Esophagus muscularis mucosa (tissue), 4 donors: ENCODE measurements at regions not wholly inside any gene's neighbourhood (a gene's known extent, or its start where the extent isn't known, plus 50 kb on each side); places are given as distances from the start of the nearest gene placed in this dataset.

Source experiments
- DNase-seq: peaks from one replicate; pipeline ENCODE4 v3.0.0-alpha.2; 2017; ENCODE audit errors: extremely low spot score
- H3K27ac ChIP-seq, 4 donors: fragments of 200-600 bp; sonication (generic); replicated peaks in 1 of 4; 1 replicate in 3 of 4; 2 replicates in 1 of 4; pipeline ENCODE4 v1.5.1; 2016 to 2019; ENCODE audit warnings: mild to moderate bottlenecking in 1 of 4
- H3K27me3 ChIP-seq, 4 donors: fragments of 200-600 bp; sonication (generic); one replicate each; pipeline versions ENCODE4 v1.5.1 to v1.6.0; 2016 to 2019
- H3K36me3 ChIP-seq, 4 donors: fragments of 200-600 bp; sonication (generic); one replicate each; pipeline ENCODE4 v1.5.1; 2016 to 2019
- H3K4me1 ChIP-seq, 4 donors: fragments of 200-600 bp; sonication (generic); one replicate each; pipeline ENCODE4 v1.5.1; 2016 to 2019
- H3K4me3 ChIP-seq, 4 donors: fragments of 200-600 bp; sonication (generic); 1 replicate in 2 of 4; 2 replicates in 2 of 4; pipeline ENCODE4 v1.5.1; 2016 to 2019; ENCODE audit warnings: mild to moderate bottlenecking in 4 of 4, moderate library complexity in 1 of 4
- H3K9me3 ChIP-seq, 4 donors: fragments of 200-600 bp; sonication (generic); 1 replicate in 3 of 4; 2 replicates in 1 of 4; pipeline ENCODE4 v1.5.1; 2016 to 2019
- CTCF ChIP-seq, 3 experiments: fragments of 200-600 bp in 2 of 3; fragments of 450-650 bp in 1 of 3; sonication (generic) in 2 of 3; IDR thresholded peaks; one replicate each; pipeline ENCODE4 v1.5.1; 2017 to 2019; ENCODE audit warnings: antibody characterized with exemption in 3 of 3, mild to moderate bottlenecking in 2 of 3, moderate library complexity in 1 of 3
- EP300 ChIP-seq: sonication (generic); formaldehyde crosslinking; IDR thresholded peaks from one replicate; pipeline ENCODE4 v1.6.1; 2017; ENCODE audit warnings: antibody characterized with exemption
- POLR2A ChIP-seq: fragments of 450-650 bp; IDR thresholded peaks from one replicate; pipeline ENCODE4 v1.6.1; 2017; ENCODE audit warnings: antibody characterized with exemption, moderate library complexity, mild to moderate bottlenecking, low read depth
- POLR2AphosphoS5 ChIP-seq, 2 donors: sonication (generic); formaldehyde crosslinking; IDR thresholded peaks; one replicate each; pipeline ENCODE4 v1.6.1; 2017; ENCODE audit warnings: antibody characterized with exemption in 2 of 2
- WGBS: methylation state at CpG from one replicate; pipeline ENCODE4 v1.1.5; 2018; 5-methylcytosine and 5-hydroxymethylcytosine counted together
- intact Hi-C: fragments of 100-400 bp; cut with DNase I; formaldehyde crosslinking; loops from one replicate; pipeline ENCODE4 v1.15.1; 2023

DNA sequence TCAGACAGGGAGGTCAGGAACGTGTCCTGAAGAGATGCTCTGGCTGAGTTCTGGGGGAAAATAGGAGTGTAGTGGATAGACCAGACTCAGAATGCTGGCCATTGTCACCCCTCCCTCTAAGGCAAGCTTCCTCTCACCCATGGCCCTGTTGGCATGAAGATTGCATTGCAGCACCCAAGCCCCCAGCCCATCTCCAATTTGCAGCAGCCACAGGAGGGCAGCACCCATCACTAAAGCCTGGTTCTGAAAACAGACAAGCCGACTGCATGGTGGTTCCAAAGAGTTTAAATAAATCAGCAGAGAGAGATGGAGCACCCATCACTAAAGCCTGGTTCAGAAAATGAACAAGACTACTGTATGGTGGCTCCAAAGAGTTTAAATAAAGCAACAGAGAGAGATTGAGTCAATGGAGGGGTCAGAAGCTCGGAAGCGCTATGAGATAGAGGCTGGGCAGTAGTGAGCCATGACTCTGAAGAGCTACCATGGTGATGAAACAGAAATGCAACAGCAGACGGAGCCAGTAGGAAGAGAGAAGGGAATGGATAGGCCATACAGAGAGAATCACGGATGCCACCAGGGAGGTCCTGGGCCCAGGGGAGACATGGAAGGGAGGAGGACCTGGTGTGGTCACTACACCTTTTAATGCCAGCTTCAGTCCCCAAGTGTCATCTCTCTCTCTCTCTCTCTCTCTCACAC is 237.9 kb upstream of the MYO3A start:
- TF ChIP-seq EP300 (no peak), POLR2A (no peak), POLR2AphosphoS5 (IDR thresholded peaks at IDR 0.05) (no peak)
- Histone ChIP-seq H3K27me3 (no peaks in the 10 kb centered on the region), H3K9me3 (no peaks in the 10 kb centered on the region), H3K36me3 (no peaks in the 10 kb centered on the region), H3K4me1 (peaks cover 0 to 3% (median 0%) of the 10 kb centered on the region in 4 donors), H3K27ac (no peak overlapping the region), H3K4me3 (no peak overlapping the region)
- intact Hi-C loops: no loop called here
- DNase-seq: no peak
- WGBS: 90% methylated on average over 6 of the region's 6 CpGs

DNA sequence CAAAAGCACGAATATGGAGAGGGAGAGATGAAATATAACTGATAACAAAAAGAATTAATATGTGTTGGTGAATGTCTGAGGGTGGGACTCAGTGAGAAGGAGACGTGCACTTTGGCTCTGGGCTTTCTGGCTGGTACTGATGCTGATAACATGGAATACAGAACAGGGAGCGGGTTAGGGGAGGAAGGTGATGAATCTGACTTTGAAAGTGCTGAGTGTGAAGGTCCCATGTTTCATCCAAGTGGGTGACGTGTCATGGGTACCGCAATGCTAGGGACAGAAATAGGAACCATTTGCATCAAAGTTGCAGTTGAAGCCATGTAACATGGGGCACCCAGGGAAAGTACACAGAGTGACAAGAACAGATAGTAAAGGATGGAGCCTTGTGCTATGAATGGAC is 236.6 kb upstream of the MYO3A start:
- no peaks in the 10 kb centered on the region for H3K9me3 ChIP-seq
- WGBS: 77% methylated on average over 5 of the region's 5 CpGs
- TF ChIP-seq POLR2A: no peak
- H3K27me3 ChIP-seq: no peaks in the 10 kb centered on the region
- peaks cover 0 to 4% (median 0%) of the 10 kb centered on the region in 4 donors for H3K4me1 ChIP-seq
- DNase-seq: no peak
- no peak overlapping the region for H3K4me3 ChIP-seq
- H3K27ac ChIP-seq: no peak overlapping the region
- H3K36me3 ChIP-seq: no peaks in the 10 kb centered on the region
- intact Hi-C loops: no loop called here

- Histone ChIP-seq H3K27me3 (no peaks in the 10 kb centered on the region), H3K36me3 (no peaks in the 10 kb centered on the region), H3K27ac (no peak overlapping the region), H3K4me1 (peaks cover 0 to 4% (median 0%) of the 10 kb centered on the region in 4 donors), H3K9me3 (no peaks in the 10 kb centered on the region), H3K4me3 (no peak overlapping the region)
- no peak for DNase-seq
- TF ChIP-seq EP300: no peak
- no peak for TF ChIP-seq POLR2AphosphoS5 (IDR thresholded peaks at IDR 0.05)
- WGBS: 56% methylated on average over 3 of the region's 3 CpGs
- intact Hi-C loops: no loop called here
Measured at GRCh38 chr10:25698638-25699037, 235.4 kb upstream of the MYO3A start.

DNA sequence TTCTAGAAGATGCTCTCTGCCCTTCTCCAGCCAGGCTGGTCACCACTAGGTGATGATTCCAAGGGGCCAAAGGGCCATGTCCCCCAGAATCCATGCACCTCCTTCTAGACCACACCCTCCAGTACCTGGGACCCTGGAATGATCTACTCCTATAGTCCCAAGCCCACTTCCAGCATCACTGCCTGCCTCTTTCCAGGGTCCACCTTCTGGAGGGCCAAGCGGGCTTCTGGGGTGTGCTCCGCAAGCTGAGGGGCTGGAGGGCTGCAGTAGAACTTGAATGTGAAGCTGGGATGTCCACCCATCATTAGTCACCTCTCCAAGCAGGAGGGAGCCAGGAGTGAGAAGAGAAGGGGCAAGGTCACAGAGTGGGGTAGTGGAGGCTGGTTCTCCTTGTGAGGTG is 234.4 kb upstream of the MYO3A start:
- Histone ChIP-seq H3K4me1 (peaks cover 0 to 4% (median 0%) of the 10 kb centered on the region in 4 donors), H3K36me3 (no peaks in the 10 kb centered on the region), H3K4me3 (no peak overlapping the region), H3K27me3 (no peaks in the 10 kb centered on the region), H3K27ac (no peak overlapping the region), H3K9me3 (no peaks in the 10 kb centered on the region)
- TF ChIP-seq EP300 (no peak), POLR2A (no peak), CTCF (IDR thresholded peaks at IDR 0.05) (no peak), POLR2AphosphoS5 (IDR thresholded peaks at IDR 0.05) (no peak)
- intact Hi-C loops: no loop called here
- peak; percentile 75 for DNase-seq
- 80% methylated on average over 1 of the region's 2 CpGs for WGBS

GRCh38 chr10:25701652-25702051 is 232.4 kb upstream of the MYO3A start:
- H3K27ac ChIP-seq: no peak overlapping the region
- WGBS: 46% methylated on average over 9 of the region's 15 CpGs
- TF ChIP-seq POLR2A: no peak
- TF ChIP-seq EP300: no peak
- no peak for TF ChIP-seq CTCF (IDR thresholded peaks at IDR 0.05)
- no peak for TF ChIP-seq POLR2AphosphoS5 (IDR thresholded peaks at IDR 0.05)
- no peaks in the 10 kb centered on the region for H3K27me3 ChIP-seq
- H3K9me3 ChIP-seq: no peaks in the 10 kb centered on the region
- H3K36me3 ChIP-seq: no peaks in the 10 kb centered on the region
- DNase-seq: peak; percentile 89
- intact Hi-C loops: no loop called here
- H3K4me3 ChIP-seq: no peak overlapping the region
- peaks cover 0 to 4% (median 0%) of the 10 kb centered on the region in 4 donors for H3K4me1 ChIP-seq

DNA sequence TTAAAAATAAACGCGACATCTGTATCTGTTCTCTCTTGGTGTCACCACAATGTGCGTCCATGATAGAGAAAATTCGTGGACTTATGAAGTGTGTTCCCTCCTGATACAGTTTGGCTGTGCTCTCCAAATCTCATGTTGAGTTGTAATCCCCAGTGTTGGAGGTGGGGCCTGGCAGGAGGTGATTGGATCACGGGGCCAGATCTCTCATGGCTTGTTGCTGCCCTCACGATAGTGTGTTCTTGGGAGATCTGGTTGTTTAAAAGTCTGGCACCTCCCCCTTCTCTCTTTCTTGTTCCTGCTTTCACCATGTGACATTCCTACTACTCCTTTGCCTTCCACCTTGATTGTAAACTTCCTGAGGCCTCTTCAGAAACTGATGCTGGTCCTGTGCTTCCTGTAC is 229.4 kb upstream of the MYO3A start:
- H3K4me3 ChIP-seq: no peak overlapping the region
- DNase-seq: no peak
- H3K27me3 ChIP-seq: no peaks in the 10 kb centered on the region
- H3K36me3 ChIP-seq: no peaks in the 10 kb centered on the region
- TF ChIP-seq POLR2AphosphoS5 (IDR thresholded peaks at IDR 0.05) (no peak), CTCF (IDR thresholded peaks at IDR 0.05) (no peak), POLR2A (no peak), EP300 (no peak)
- no peaks in the 10 kb centered on the region for H3K9me3 ChIP-seq
- H3K4me1 ChIP-seq: peaks cover 0 to 4% (median 0%) of the 10 kb centered on the region in 4 donors
- WGBS: 73% methylated on average over 6 of the region's 6 CpGs
- no peak overlapping the region for H3K27ac ChIP-seq
- intact Hi-C loops: no loop called here
